ENCODE measurements at regions not wholly inside any gene's neighbourhood (a gene's known extent, or its start where the extent isn't known, plus 50 kb on each side); places are given as distances from the start of the nearest gene placed in this dataset.

GRCh38 chr4:188918787-188919186 is 779.5 kb downstream of the TRIML1 start:
- no peak for TF ChIP-seq ZNF449 (tag by site-specific recombination; IDR thresholded peaks at IDR 0.05)
- TF ChIP-seq CTCF (tag by site-specific recombination; IDR thresholded peaks at IDR 0.05) = no peak
- TF ChIP-seq ZFP41 (tag by site-specific recombination; IDR thresholded peaks at IDR 0.05; ENCODE audit: borderline replicate concordance) = no peak
- no peak for TF ChIP-seq ZNF133 (tag by site-specific recombination; IDR thresholded peaks at IDR 0.05)
